HG03354 (cell line): ENCODE measurements at regions not wholly inside any gene's neighbourhood (a gene's known extent, or its start where the extent isn't known, plus 50 kb on each side); places are given as distances from the start of the nearest gene placed in this dataset.

ENCODE experiments used
- ATAC-seq: cut with Tn5 transposase; IDR thresholded peaks from one replicate; pipeline ENCODE4 v1.9.1; 2021; ENCODE audit warnings: mild to moderate bottlenecking; ENCODE audit not compliant: unreplicated experiment, poor library complexity, severe bottlenecking

- ATAC-seq, result no peak
Measured at GRCh38 chr3:25287291-25287884, 140.7 kb upstream of the RARB start.

GRCh38 chr3:25288413-25288812 lies 139.7 kb upstream of the RARB start:
- no peak for ATAC-seq

GRCh38 chr3:25289156-25289555 lies 138.9 kb upstream of the RARB start:
- no peak for ATAC-seq

GRCh38 chr3:25289663-25290062 lies 138.4 kb upstream of the RARB start:
- no peak for ATAC-seq

- no peak for ATAC-seq
Measured at GRCh38 chr3:25291481-25291905, 136.6 kb upstream of the RARB start.

GRCh38 chr3:25292036-25292435 lies 136.0 kb upstream of the RARB start:
- ATAC-seq, result no peak

- ATAC-seq, result no peak
Measured at GRCh38 chr3:25292595-25292994, 135.5 kb upstream of the RARB start.

- ATAC-seq, result no peak
Measured at GRCh38 chr3:25293736-25294135, 134.3 kb upstream of the RARB start.

- no peak for ATAC-seq
Measured at GRCh38 chr3:25294169-25294805, 133.8 kb upstream of the RARB start.

- ATAC-seq, result no peak
Measured at GRCh38 chr3:25297667-25298585, 130.1 kb upstream of the RARB start.

- no peak for ATAC-seq
Measured at GRCh38 chr3:25300141-25300540, 127.9 kb upstream of the RARB start.

GRCh38 chr3:25304916-25305315 lies 123.1 kb upstream of the RARB start:
- ATAC-seq, result no peak

GRCh38 chr3:25306066-25306465 lies 122.0 kb upstream of the RARB start:
- ATAC-seq, result no peak

GRCh38 chr3:25306705-25307104 lies 121.4 kb upstream of the RARB start:
- ATAC-seq, result no peak

- no peak for ATAC-seq
Measured at GRCh38 chr3:25313286-25313685, 114.8 kb upstream of the RARB start.

- no peak for ATAC-seq
Measured at GRCh38 chr3:25324954-25325655, 103.0 kb upstream of the RARB start.

- ATAC-seq, result no peak
Measured at GRCh38 chr3:25335356-25335755, 92.7 kb upstream of the RARB start.

GRCh38 chr3:25338158-25338725 lies 89.8 kb upstream of the RARB start:
- ATAC-seq, result no peak

GRCh38 chr3:25339225-25339624 lies 88.8 kb upstream of the RARB start:
- ATAC-seq, result no peak

- no peak for ATAC-seq
Measured at GRCh38 chr3:25344670-25345069, 83.4 kb upstream of the RARB start.
